ENCODE measurements at regions not wholly inside any gene's neighbourhood (a gene's known extent, or its start where the extent isn't known, plus 50 kb on each side); places are given as distances from the start of the nearest gene placed in this dataset.
"Not testable (repeated sequence)": the region's sequence is repeated elsewhere in the genome, so short reads cannot be mapped to it uniquely, and the experiment has no call there.

GRCh38 chr1:101547357-101547756 lies 310.5 kb downstream of the S1PR1 start:
- no peak for DNase-seq (ENCODE audit: low read depth in 2 of 2)

GRCh38 chr1:101548376-101548775 lies 311.6 kb downstream of the S1PR1 start:
- no peak for DNase-seq (ENCODE audit: low read depth in 2 of 2)

GRCh38 chr1:101550581-101550980 lies 313.8 kb downstream of the S1PR1 start:
- DNase-seq (ENCODE audit: low read depth in 2 of 2): no peak

DNA sequence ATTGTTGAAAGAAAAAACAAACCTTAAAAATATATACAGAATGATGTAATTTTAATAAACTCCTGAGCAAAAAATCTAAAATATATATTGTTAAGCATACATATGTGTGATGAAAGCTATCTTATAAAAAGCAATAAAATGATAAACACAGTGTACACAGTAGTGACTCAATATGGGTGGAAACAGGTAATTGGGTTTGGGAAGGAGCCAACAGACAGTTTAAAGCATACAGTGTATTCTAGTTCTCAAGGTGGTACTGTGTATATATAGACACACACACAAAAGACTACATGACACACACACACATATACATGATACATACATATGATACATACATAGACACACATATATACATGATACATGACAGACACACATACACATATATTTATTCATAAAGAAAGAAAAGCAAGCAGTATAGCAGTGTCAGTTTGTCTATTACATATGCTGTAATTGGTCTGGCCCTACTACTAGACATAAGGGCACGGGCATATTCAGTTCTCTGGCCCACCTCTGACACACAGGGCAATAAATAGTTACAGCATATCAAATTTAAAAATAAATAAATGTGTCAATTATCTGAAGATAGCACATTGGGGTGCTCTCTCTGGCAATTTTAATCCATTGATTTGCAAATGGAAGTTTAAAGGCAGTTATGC lies 330.2 kb downstream of the S1PR1 start:
- DNase-seq (ENCODE audit: low read depth in 2 of 2): no peak

GRCh38 chr1:101567582-101568189 lies 330.9 kb downstream of the S1PR1 start:
- peak in 1 of 2 donors; percentile 18 for DNase-seq (ENCODE audit: low read depth in 2 of 2)

DNA sequence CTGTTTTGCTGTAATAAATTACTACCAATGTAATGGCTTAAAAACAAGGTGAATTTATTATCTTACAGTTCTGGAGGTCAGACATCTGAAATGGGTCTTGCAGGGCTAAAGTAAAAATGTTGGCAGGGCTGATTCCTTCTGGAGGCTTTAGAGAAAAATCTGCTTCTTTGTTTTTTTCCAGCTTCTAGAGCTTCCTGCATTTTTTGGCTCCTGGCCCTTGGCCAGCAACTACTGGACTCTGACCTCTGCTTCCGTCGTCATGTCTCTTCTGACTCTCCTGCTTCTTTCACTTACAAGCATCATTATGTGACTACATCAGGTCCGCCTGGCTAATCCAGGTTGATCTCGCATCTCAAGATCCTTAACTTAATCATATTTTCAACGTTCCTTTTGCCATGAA lies 350.9 kb downstream of the S1PR1 start:
- DNase-seq (ENCODE audit: low read depth in 2 of 2): no peak

- no peak for DNase-seq (ENCODE audit: low read depth in 2 of 2)
These were observed 351.9 kb downstream of the S1PR1 start for GRCh38 chr1:101588677-101589076.

- DNase-seq (ENCODE audit: low read depth in 2 of 2): no peak
These were observed 356.0 kb downstream of the S1PR1 start for GRCh38 chr1:101592845-101593244.

DNA sequence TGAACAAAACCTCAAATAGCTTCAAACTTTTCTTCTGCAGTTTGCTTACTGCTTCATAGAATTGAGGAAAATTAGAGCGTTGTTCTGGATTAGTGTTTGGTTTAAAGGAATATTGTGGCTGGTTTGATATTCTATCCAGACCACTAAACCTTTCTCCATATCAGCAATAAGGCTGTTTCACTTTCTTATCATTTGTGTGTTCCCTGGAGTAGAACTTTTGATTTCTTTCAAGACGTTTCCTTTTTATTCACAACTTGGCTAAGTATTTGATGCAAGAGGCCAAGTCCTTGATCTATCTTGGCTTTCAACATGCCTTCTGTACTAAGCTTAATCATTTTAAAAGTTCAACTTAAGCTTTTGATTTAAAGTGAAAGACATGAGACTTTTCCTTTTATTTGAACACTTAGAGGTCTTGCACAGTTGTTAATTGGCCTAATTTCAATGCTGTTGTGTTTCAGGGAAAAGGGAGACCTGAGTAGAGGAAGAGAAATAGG lies 359.1 kb downstream of the S1PR1 start:
- DNase-seq (ENCODE audit: low read depth in 2 of 2): no peak

DNA sequence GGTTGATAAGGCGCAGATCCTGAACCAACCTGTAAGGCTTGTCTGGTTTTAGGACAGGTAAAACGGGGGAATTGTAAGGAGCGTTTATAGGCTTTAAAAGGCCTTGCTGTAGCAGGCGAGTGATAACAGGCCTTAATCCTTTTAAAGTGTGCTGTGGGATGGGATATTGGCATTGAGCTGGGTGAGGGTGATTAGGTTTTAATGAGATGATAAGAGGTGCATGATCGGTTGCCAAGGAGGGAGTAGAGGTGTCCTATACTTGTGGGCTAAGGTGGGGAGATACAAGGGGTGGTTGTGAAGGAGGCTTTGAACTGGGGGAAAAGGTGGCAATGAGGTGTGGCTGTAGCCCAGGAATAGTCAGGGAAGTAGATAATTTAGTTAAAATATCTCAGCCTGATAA lies 363.8 kb downstream of the S1PR1 start:
- not testable (repeated sequence) for DNase-seq (ENCODE audit: low read depth in 2 of 2)

DNA sequence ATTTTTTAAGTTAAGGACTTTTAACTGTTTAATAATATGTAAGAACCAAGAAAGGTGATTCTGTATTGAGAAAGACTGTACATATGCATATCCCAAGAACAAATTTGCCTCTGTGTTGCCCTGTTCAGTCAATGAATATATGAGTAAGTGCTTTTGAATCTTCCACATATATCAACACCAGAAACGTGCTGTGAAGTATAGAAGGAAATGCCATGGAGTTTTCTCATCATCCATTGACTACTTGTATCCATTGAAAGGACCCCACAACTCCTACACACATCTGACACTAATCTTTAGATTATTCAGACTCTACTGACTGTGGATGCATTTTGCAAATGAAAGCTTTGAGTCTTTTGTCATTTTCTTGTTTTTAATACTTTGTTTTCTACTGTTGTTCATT lies 366.9 kb downstream of the S1PR1 start:
- DNase-seq (ENCODE audit: low read depth in 2 of 2): no peak

DNA sequence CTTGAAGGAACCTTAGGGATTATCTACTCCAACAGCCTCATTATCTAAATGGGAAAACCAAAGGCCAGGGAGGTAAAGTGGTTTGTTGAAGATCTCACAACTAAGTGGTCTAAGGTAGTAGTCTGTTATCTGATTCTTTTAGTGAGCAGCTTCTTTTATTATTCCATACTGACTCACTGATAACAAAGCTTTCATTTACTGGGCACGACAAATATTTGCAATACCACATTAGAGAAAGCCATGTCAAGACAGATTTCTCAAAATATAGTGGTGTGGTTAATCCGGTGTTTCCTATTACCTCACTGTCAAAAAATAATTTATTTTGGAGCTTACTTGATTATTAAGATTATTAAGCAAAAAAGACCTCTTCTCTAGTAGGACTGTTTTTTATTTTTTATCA lies 369.1 kb downstream of the S1PR1 start:
- no peak for DNase-seq (ENCODE audit: low read depth in 2 of 2)

- DNase-seq (ENCODE audit: low read depth in 2 of 2): no peak
These were observed 376.7 kb downstream of the S1PR1 start for GRCh38 chr1:101613546-101613945.

- no peak for DNase-seq (ENCODE audit: low read depth in 2 of 2)
These were observed 377.8 kb downstream of the OLFM3 start for GRCh38 chr1:101618900-101619299.

DNA sequence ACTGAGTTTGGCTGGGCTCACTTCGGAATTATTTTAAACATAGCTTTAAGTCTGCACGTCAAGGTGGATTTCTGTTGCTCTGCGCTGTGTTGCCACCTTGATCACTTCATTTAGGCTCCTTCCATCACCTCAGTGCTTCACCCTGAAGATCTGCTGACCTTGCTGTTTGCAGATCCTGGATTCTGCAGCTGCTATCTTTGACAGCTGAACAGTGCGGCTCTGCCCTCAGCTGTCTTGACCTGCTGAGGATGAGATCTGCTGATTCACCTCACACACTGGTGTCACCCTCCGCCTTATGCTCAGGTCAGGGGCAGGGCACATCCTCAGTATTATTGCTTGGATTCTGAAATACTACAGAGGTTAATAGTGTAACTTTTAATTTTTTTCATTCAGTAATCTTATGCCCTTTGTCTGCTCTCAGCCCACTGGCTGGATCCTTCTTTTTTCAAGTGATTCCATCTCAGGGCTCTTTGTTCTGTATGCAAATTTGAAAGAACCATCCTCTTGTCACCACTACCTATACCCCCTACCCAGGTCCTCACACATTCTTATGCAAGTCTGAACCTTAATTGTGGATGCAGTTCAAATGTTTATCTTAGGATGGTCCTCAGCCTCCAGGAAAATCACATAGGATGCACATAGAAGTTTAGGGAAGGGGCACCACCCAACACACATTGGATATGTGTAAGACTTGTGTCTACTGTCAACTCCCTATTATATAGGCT lies 364.0 kb downstream of the OLFM3 start:
- DNase-seq (ENCODE audit: low read depth in 2 of 2): no peak

DNA sequence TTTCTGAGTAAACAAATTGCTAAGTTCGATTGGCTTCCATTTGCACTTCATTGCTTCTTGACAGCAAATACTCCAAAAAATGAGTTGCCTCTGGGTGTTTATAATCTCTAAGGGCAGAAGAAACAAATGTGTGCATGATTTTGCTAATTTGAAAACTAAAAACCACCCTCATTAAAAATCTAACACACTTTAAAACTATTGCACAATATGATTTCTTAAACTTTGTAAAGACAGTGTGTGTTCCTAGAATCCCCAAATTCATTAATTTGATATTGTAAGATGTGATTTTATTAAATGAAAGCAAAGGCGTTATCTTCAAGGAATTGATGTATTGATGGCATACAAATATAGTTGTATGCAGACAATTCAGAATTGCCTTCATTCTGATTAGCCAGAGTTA lies 350.9 kb downstream of the OLFM3 start:
- DNase-seq (ENCODE audit: low read depth in 2 of 2): no peak

DNA sequence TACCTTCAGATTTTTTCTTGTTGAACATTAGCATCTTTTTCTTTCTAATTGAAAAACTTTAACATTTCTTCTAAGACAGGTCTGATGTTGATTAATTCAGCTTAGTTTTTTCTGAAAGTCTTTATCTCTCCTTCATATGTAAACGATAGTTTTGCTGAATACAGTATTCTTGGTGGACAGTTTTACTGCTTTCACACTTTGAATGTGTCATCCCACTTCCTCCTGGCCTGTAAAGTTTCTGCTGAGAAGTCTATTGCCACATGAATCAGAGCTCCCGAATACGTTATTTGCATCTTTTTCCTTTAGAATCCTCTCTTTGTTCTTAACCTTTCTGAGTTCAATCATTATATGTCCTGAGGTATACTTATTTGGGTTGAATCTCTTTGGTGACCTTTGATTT lies 344.2 kb downstream of the OLFM3 start:
- DNase-seq (ENCODE audit: low read depth in 2 of 2): no peak

- no peak for DNase-seq (ENCODE audit: low read depth in 2 of 2)
These were observed 343.2 kb downstream of the OLFM3 start for GRCh38 chr1:101653482-101653946.

DNA sequence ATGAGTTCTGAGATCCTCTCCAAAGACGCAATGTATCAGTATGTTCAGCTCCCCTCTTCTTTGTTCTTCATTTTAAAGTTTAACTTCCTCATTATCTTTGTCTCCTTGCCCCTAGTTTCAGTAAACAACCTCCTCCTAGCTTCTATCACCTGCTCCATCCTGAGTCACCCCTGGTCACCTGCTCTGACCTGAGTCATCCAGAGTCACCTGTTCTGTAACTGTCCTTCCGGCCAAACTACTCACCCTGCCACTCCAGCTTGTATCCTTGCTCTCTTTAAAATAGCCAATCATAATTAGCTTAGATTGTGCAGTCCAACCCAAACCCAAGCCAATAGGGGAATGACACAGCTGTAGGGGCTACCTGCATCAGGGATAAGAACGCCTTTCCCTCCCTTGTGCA lies 332.0 kb downstream of the OLFM3 start:
- DNase-seq (ENCODE audit: low read depth in 2 of 2): no peak

GRCh38 chr1:101667761-101668160 lies 329.0 kb downstream of the OLFM3 start:
- no peak for DNase-seq (ENCODE audit: low read depth in 2 of 2)

- DNase-seq (ENCODE audit: low read depth in 2 of 2): no peak
These were observed 313.6 kb downstream of the OLFM3 start for GRCh38 chr1:101683136-101683535.

DNA sequence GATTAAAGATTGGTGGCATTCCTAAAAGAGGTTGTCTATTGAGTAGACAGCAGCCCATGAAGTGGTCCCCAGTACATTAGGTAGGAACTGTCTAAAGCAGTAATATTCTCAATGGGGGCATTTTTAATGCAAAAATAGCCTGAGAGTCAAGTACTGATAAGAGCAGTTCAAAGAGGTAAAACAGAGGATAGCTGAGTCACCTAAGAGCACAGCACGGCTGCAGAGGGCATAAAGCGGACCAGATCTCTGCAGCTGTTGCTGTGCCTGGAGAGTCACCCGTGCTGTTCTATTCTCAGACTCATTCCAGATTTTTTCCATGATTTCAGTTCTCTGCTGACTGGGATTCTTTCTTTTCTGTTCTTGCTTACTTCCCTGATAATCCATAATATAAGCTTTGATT lies 313.2 kb downstream of the OLFM3 start:
- DNase-seq (ENCODE audit: low read depth in 2 of 2): no peak

DNA sequence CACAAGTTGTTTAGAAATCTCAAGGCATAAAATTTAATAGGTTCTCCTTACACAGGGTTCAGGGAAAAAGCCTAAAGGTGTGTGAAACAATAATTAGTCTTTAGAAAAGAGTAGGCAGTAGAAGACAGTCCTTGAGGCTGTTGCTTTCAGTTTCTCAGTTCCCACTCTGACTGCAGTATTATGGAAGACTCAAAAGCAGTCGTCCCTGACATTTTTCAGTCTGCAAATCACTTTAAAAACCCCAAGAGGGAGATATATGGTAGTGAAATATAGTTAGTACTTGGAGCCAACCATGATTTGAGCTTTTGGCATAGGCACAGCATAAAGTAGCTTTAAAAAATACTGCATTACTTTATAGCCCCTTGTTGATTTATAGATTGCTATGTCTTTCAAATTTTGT lies 299.7 kb downstream of the OLFM3 start:
- DNase-seq (ENCODE audit: low read depth in 2 of 2): no peak
